Endodermal cell (in vitro differentiated cells): ENCODE measurements at regions not wholly inside any gene's neighbourhood (a gene's known extent, or its start where the extent isn't known, plus 50 kb on each side); places are given as distances from the start of the nearest gene placed in this dataset.

Experiments used
- DNase-seq: peaks from one replicate; pipeline ENCODE4 v3.0.0-alpha.2; 2017
- H3K27ac ChIP-seq: 2 replicates; pipeline ENCODE4 v1.5.1; 2013; ENCODE audit warnings: mild to moderate bottlenecking, low read depth, low read length, moderate library complexity
- H3K27me3 ChIP-seq: 2 replicates; pipeline ENCODE4 v1.6.1; 2013; ENCODE audit warnings: mild to moderate bottlenecking, low read length, moderate library complexity; ENCODE audit not compliant: insufficient read depth, control insufficient read depth, poor library complexity, severe bottlenecking
- H3K36me3 ChIP-seq: 2 replicates; pipeline ENCODE4 v1.7.0; 2013; ENCODE audit warnings: mild to moderate bottlenecking, low read length, moderate library complexity; ENCODE audit not compliant: control insufficient read depth, insufficient read depth
- H3K4me1 ChIP-seq: one replicate; pipeline ENCODE4 v1.7.0; 2013; ENCODE audit warnings: low read length; ENCODE audit not compliant: control insufficient read depth, insufficient read depth
- H3K4me3 ChIP-seq: 2 replicates; pipeline ENCODE4 v1.5.1; 2013; ENCODE audit warnings: mild to moderate bottlenecking, low read length, moderate library complexity
- H3K9ac ChIP-seq: 2 replicates; pipeline ENCODE4 v1.6.1; 2013; ENCODE audit warnings: mild to moderate bottlenecking, low read length, moderate library complexity; ENCODE audit not compliant: poor library complexity, severe bottlenecking; ENCODE audit errors: extremely low read depth
- H3K9me3 ChIP-seq: 2 replicates; pipeline ENCODE4 v1.6.1; 2013; ENCODE audit warnings: mild to moderate bottlenecking, low read length, moderate library complexity; ENCODE audit not compliant: control insufficient read depth
- H3K27ac Mint-ChIP-seq: 2 replicates; pipeline ENCODE4 v1.8.0; 2020; ENCODE audit warnings: mixed read lengths
- H3K27me3 Mint-ChIP-seq: 2 replicates; pipeline ENCODE4 v1.8.0; 2021; ENCODE audit warnings: mild to moderate bottlenecking, mixed read lengths; ENCODE audit not compliant: insufficient read depth
- H3K36me3 Mint-ChIP-seq: 2 replicates; pipeline ENCODE4 v1.8.0; 2020; ENCODE audit warnings: low read depth, mixed read lengths
- H3K4me1 Mint-ChIP-seq: 2 replicates; pipeline ENCODE4 v1.8.0; 2020; ENCODE audit warnings: mixed read lengths
- H3K4me3 Mint-ChIP-seq: 2 replicates; pipeline ENCODE4 v1.8.0; 2020; ENCODE audit warnings: mild to moderate bottlenecking, moderate library complexity, mixed read lengths
- H3K9me3 Mint-ChIP-seq: 2 replicates; pipeline ENCODE4 v1.8.0; 2020; ENCODE audit warnings: mild to moderate bottlenecking, mixed read lengths
- CTCF ChIP-seq: fragments of 200-600 bp; sonication (generic); conservative IDR thresholded peaks from 2 replicates; pipeline ENCODE4 v1.5.0; 2021; ENCODE audit warnings: antibody characterized with exemption, mild to moderate bottlenecking
- WGBS, 2 experiments: methylation state at CpG; one replicate each; pipeline versions ENCODE4 v1.1.5 to v1.1.7; 2013; ENCODE audit warnings: missing lambda C conversion rate in 2 of 2, mixed read lengths in 1 of 2; ENCODE audit not compliant: insufficient coverage in 1 of 2, insufficient read length in 1 of 2; 5-methylcytosine and 5-hydroxymethylcytosine counted together

- Histone ChIP-seq H3K27me3 (peaks cover 9% of the 10 kb centered on the region), H3K4me3 (no peak overlapping the region), H3K9me3 (no peaks in the 10 kb centered on the region), H3K36me3 (no peaks in the 10 kb centered on the region), H3K9ac (no peak overlapping the region), H3K27ac (no peak overlapping the region), H3K4me1 (no peaks in the 10 kb centered on the region)
- Mint-ChIP-seq H3K4me1 (peaks cover 15% of the 10 kb centered on the region), H3K4me3 (no peak overlapping the region), H3K27me3 (peaks cover 38% of the 10 kb centered on the region), H3K27ac (no peak overlapping the region), H3K9me3 (no peaks in the 10 kb centered on the region), H3K36me3 (no peaks in the 10 kb centered on the region)
- peak; percentile 25 for TF ChIP-seq CTCF
- DNase-seq = peak; percentile 54
- 80 to 88% methylated on average over 9 to 10 of the region's 10 CpGs for WGBS, 2 experiments
Observed at GRCh38 chr19:34841780-34842179, 68.8 kb upstream of the ZNF599 start.

- Histone ChIP-seq H3K9me3 (no peaks in the 10 kb centered on the region), H3K4me3 (no peak overlapping the region), H3K9ac (no peak overlapping the region), H3K27ac (no peak overlapping the region), H3K4me1 (no peaks in the 10 kb centered on the region), H3K27me3 (peaks cover 9% of the 10 kb centered on the region), H3K36me3 (no peaks in the 10 kb centered on the region)
- H3K36me3 Mint-ChIP-seq = no peaks in the 10 kb centered on the region
- H3K4me3 Mint-ChIP-seq = peak overlapping the region; percentile 56
- no peaks in the 10 kb centered on the region for H3K9me3 Mint-ChIP-seq
- DNase-seq = peak; percentile 92
- no peak overlapping the region for H3K27ac Mint-ChIP-seq
- TF ChIP-seq CTCF = peak; percentile 87
- H3K4me1 Mint-ChIP-seq = peaks cover 11% of the 10 kb centered on the region
- peaks cover 56% of the 10 kb centered on the region for H3K27me3 Mint-ChIP-seq
- 52 to 70% methylated on average over 13 to 43 of the region's 43 CpGs for WGBS, 2 experiments
Observed at GRCh38 chr19:34838753-34839431, 65.9 kb upstream of the ZNF599 start.

- WGBS, 2 experiments = 81 to 85% methylated on average over 3 to 4 of the region's 6 CpGs
- DNase-seq = no peak
- no peak overlapping the region for H3K27ac Mint-ChIP-seq
- TF ChIP-seq CTCF = no peak
- Histone ChIP-seq H3K9ac (no peak overlapping the region), H3K9me3 (no peaks in the 10 kb centered on the region), H3K4me1 (no peaks in the 10 kb centered on the region), H3K27me3 (peaks cover 6% of the 10 kb centered on the region), H3K27ac (no peak overlapping the region), H3K36me3 (no peaks in the 10 kb centered on the region), H3K4me3 (no peak overlapping the region)
- H3K4me1 Mint-ChIP-seq = peaks cover 11% of the 10 kb centered on the region
- peak overlapping the region; percentile 56 for H3K4me3 Mint-ChIP-seq
- H3K27me3 Mint-ChIP-seq = peaks cover 62% of the 10 kb centered on the region
- no peaks in the 10 kb centered on the region for H3K9me3 Mint-ChIP-seq
- H3K36me3 Mint-ChIP-seq = no peaks in the 10 kb centered on the region
Observed at GRCh38 chr19:34838248-34838647, 65.2 kb upstream of the ZNF599 start.
